Erythroblast (primary cell): ENCODE measurements at regions not wholly inside any gene's neighbourhood (a gene's known extent, or its start where the extent isn't known, plus 50 kb on each side); places are given as distances from the start of the nearest gene placed in this dataset.

Source experiments
- GATA1 ChIP-seq: IDR thresholded peaks from 2 replicates; pipeline ENCODE4 v1.6.1; 2011; ENCODE audit warnings: low read depth, mild to moderate bottlenecking, control low read depth, low read length, moderate library complexity
- POLR2A ChIP-seq: IDR thresholded peaks from 2 replicates; pipeline ENCODE4 v1.6.1; 2011; ENCODE audit warnings: mild to moderate bottlenecking, low read length

DNA sequence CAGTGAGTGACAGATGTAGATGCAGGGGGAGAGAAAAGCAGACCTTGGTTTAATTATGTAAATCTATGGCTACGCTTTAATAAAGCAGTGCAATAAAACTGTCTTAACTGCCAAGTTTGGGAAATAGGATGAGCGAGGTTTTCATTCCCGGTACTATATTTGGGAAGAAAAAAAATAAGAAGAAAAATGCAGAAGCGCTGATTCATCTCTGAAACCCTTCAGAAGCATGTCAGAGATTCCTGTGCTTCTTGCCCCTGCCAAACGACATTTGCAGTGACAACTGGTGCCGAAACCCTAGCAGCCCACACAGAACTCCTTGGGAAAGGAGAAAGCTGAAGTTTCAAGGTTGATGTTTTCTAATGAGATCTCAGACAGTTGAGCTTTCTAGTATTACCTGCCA lies 380.7 kb downstream of the REEP3 start:
- TF ChIP-seq POLR2A: no peak
- no peak for TF ChIP-seq GATA1
